AG09319 (cell line): ENCODE measurements at regions not wholly inside any gene's neighbourhood (a gene's known extent, or its start where the extent isn't known, plus 50 kb on each side); places are given as distances from the start of the nearest gene placed in this dataset.
"Not testable (repeated sequence)": the region's sequence is repeated elsewhere in the genome, so short reads cannot be mapped to it uniquely, and the experiment has no call there.

Experiments used
- DNase-seq: peaks from one replicate; pipeline ENCODE4 v3.0.0-alpha.2; 2010; ENCODE audit warnings: low read depth; ENCODE audit errors: extremely low read depth
- TF ChIP-seq, protein P1 (sequence below): IDR thresholded peaks from 2 replicates; pipeline ENCODE4 v1.5.1; 2011; ENCODE audit warnings: low read depth, mild to moderate bottlenecking, inconsistent platforms, low read length, moderate library complexity

DNA sequence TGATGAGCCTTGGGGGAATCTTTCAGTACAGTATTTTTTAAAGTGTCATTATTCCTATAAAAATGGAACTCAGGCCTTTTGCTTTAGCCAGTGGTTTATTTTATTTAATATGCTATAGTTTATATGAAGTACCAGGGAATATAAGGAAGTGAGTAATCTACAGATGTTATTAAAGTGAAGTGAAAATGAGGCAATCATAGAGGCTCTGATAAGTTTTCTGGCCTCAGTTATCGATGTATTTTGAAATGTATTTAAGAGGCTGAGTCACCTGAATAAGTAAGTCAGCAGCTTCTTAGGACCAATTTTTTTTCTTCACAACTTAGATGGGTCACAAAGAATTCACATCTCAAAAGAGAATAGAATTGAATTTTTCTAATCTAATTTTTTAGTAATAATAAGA lies 829.0 kb downstream of the DNAH5 start:
- no peak for DNase-seq
- TF ChIP-seq, protein P1, sequence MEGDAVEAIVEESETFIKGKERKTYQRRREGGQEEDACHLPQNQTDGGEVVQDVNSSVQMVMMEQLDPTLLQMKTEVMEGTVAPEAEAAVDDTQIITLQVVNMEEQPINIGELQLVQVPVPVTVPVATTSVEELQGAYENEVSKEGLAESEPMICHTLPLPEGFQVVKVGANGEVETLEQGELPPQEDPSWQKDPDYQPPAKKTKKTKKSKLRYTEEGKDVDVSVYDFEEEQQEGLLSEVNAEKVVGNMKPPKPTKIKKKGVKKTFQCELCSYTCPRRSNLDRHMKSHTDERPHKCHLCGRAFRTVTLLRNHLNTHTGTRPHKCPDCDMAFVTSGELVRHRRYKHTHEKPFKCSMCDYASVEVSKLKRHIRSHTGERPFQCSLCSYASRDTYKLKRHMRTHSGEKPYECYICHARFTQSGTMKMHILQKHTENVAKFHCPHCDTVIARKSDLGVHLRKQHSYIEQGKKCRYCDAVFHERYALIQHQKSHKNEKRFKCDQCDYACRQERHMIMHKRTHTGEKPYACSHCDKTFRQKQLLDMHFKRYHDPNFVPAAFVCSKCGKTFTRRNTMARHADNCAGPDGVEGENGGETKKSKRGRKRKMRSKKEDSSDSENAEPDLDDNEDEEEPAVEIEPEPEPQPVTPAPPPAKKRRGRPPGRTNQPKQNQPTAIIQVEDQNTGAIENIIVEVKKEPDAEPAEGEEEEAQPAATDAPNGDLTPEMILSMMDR, result no peak

DNA sequence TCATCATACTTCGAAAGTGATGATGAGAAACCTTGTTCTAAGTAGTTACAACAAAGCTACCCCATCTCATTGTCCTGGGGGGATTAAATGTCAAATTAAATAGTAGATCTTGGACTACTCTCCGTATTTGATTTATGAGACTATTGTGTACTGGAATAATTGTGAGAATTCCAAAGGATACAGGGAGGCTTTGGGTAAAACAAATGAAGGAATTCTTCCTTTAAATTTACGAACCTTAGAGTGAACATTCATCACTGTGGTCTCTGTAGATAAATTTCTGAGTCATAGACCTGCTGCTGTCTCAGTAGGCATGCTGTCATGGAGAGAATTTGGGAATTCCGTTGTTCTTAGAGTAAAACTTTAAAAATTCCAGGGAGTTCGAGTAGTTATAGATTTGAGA lies 836.2 kb downstream of the DNAH5 start:
- no peak for DNase-seq
- TF ChIP-seq, protein P1, result no peak

DNA sequence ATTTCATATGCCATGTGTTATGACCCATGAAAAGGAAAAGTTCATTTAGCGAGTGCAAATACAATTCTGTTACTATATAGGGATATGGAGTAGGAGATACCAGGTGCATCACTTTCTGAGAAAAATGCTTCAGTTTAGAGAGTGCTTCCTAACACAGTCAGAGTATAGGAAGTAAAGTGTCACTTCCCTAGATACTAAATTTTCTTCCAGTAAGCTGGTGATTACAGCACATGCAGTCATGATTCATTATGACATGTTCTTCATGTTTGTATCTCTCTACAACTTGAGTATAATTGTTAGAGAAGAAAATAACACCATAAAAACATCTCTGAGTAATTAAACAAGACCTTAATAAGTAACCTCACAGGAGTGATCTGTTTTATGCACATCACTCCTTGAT lies 837.0 kb downstream of the DNAH5 start:
- no peak for DNase-seq
- TF ChIP-seq, protein P1, result no peak

DNA sequence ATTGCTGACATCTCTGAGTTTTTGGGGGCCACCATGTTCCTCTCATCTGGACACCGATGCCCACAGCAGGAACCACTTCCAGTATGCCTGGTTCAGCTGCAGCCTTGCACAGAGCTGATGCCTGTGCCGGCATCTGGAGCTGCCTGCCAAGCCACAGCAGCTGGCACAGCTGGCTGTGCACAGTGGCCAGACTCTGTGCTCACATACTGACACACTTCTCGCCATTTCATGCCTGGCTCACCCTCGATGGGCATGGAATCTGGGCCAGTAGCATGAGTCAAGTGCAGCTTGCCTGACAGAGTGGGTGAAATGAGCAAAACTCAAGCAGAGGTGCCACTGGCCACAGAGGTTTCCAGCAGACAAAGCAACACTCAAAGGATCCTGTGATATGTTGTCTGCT lies 863.4 kb downstream of the DNAH5 start:
- TF ChIP-seq, protein P1, result no peak
- DNase-seq, result no peak

DNA sequence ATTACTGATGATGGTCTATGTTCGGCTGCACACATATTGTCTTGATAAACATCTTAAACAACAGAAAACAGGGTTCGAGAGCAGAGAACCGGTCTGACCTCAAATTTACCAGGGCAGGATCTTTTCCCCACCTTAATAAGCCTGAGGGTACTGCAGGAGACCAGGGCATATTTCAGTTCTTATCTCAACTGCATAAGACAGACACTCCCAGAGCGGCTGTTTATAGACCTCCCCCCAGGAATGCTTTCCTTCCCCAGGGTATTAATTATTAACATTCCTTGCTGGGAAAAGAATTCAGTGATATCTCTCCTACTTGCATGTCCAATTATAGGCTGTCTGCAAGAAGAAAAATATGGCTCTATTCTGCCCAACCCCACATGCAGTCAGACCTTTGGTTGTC lies 871.6 kb downstream of the DNAH5 start:
- not testable (repeated sequence) for DNase-seq

DNA sequence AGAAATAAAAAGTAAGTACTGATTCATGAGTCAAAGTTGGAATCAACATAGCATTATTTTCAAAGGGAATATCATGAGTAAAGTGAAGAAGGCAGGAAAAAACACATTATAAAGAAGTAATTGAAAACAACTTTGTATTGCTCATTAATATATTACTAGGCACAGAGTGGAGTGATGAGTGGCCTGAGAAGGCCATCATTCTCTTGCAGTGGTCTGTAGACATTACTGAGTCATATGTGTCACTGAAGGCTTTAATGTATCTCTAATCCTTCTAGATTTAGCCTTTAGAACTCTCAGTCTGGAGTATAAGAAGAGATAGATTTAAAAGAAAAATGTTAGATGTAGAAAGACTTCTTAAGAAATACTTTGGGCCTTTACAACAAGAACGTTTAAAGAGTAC lies 881.4 kb downstream of the DNAH5 start:
- TF ChIP-seq, protein P1, result no peak
- no peak for DNase-seq

DNA sequence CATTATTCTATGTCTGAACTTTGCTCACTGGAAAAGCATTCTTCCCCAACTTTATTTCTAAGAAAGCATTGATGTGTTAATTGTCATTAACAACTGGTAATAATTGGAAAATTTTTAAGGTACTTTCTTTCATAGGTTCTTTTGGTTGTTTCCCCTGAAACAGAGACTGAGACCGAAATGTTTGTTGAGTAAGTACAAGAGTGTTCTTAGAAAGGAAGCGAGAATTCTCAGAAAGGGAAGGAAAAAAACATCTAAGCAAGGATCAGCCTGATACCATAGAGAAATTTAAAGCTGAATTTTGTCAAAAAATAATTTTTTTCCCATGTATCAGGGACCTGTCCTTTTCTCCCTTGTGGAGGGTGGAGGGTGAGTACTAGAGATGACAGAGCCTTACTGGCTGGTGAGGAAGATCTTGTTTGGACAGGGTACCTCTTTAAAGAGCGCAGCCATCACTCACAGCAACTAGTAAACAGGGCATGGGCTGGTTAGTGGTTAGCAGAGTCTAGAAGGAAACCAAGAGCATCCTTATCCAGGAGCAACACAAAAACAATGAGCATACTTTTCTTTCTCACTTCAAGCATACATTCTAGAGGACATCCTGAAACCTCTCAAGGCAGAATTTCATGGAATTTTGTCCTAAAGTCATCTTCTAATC lies 898.5 kb downstream of the DNAH5 start:
- TF ChIP-seq, protein P1, result no peak
- DNase-seq, result no peak

DNA sequence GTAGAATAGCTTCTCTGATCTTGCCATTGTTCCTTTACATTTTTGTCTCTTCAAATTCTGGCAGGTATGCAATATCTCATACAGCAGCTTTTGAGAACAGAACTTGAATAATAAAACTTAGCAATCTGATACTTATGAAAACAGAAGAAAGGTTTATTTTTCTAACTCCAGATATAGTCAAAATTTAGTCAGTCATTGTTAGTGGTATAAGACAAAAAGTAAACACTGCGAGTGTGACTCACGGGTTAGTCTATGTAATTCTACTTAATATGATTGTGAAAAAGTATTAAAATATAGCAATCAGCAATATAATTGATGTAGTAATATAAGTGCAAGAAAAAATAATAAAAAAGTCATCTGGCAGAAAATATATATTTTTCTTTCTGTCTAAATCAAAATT lies 910.4 kb downstream of the DNAH5 start:
- DNase-seq, result no peak
- TF ChIP-seq, protein P1, result no peak
